KMS-11 (cell line): ENCODE measurements at regions not wholly inside any gene's neighbourhood (a gene's known extent, or its start where the extent isn't known, plus 50 kb on each side); places are given as distances from the start of the nearest gene placed in this dataset.

Source experiments
- H2AFZ ChIP-seq: fragments of 200-600 bp; sonication (generic); 2 replicates; pipeline ENCODE4 v1.6.1; 2016; ENCODE audit warnings: antibody characterized with exemption, mixed run types, low read depth
- H3K27ac ChIP-seq: fragments of 200-600 bp; sonication (generic); 2 replicates; pipeline ENCODE4 v1.6.1; 2016; ENCODE audit warnings: mild to moderate bottlenecking, mixed run types
- H3K27me3 ChIP-seq: fragments of 200-600 bp; sonication (generic); 2 replicates; pipeline ENCODE4 v1.6.1; 2017; ENCODE audit warnings: mild to moderate bottlenecking, low read depth, mixed run types, moderate library complexity; ENCODE audit not compliant: insufficient read depth
- H3K36me3 ChIP-seq: fragments of 200-600 bp; sonication (generic); 2 replicates; pipeline ENCODE4 v1.6.1; 2017; ENCODE audit warnings: mild to moderate bottlenecking, mixed run types; ENCODE audit not compliant: insufficient read depth
- H3K4me1 ChIP-seq: fragments of 200-600 bp; sonication (generic); 2 replicates; pipeline ENCODE4 v1.6.1; 2016; ENCODE audit warnings: mild to moderate bottlenecking, low read depth, mixed run types; ENCODE audit not compliant: poor library complexity, severe bottlenecking
- H3K4me2 ChIP-seq: fragments of 200-600 bp; sonication (generic); 2 replicates; pipeline ENCODE4 v1.7.0; 2016; ENCODE audit warnings: mild to moderate bottlenecking, mixed run types
- H3K4me3 ChIP-seq: fragments of 200-600 bp; sonication (generic); IDR thresholded peaks from 2 replicates; pipeline ENCODE4 v1.6.1; 2017; ENCODE audit warnings: low read depth, low read length, mixed read lengths; ENCODE audit not compliant: insufficient read depth
- H3K79me2 ChIP-seq: fragments of 200-600 bp; sonication (generic); 2 replicates; pipeline ENCODE4 v1.6.1; 2016; ENCODE audit warnings: low read depth, mixed run types; ENCODE audit not compliant: insufficient read depth
- H3K9ac ChIP-seq: fragments of 200-600 bp; sonication (generic); 2 replicates; pipeline ENCODE4 v1.6.1; 2016; ENCODE audit warnings: mild to moderate bottlenecking, mixed run types
- H4K20me1 ChIP-seq: fragments of 200-600 bp; sonication (generic); 2 replicates; pipeline ENCODE4 v1.6.1; 2016; ENCODE audit warnings: mild to moderate bottlenecking, mixed run types; ENCODE audit not compliant: insufficient read depth
- CTCF ChIP-seq: fragments of 200-600 bp; sonication (generic); conservative IDR thresholded peaks from 2 replicates; pipeline ENCODE4 v1.6.1; 2017; ENCODE audit warnings: low read depth, mild to moderate bottlenecking, antibody characterized with exemption, low read length, moderate library complexity, mixed read lengths

GRCh38 chr16:79320956-79321355 lies 279.6 kb downstream of the MAF start:
- Histone ChIP-seq H3K9ac (no peak overlapping the region), H3K4me1 (no peaks in the 10 kb centered on the region), H2AFZ (no peak overlapping the region), H3K4me2 (no peak overlapping the region), H4K20me1 (no peaks in the 10 kb centered on the region), H3K27ac (no peak overlapping the region), H3K36me3 (no peaks in the 10 kb centered on the region), H3K79me2 (no peaks in the 10 kb centered on the region), H3K4me3 (no peak overlapping the region), H3K27me3 (no peaks in the 10 kb centered on the region)
- TF ChIP-seq CTCF = no peak

GRCh38 chr16:79318143-79318899 lies 282.2 kb downstream of the MAF start:
- Histone ChIP-seq H3K4me2 (no peak overlapping the region), H4K20me1 (no peaks in the 10 kb centered on the region), H3K27me3 (no peaks in the 10 kb centered on the region), H3K4me1 (no peaks in the 10 kb centered on the region), H3K4me3 (no peak overlapping the region), H3K79me2 (no peaks in the 10 kb centered on the region), H3K36me3 (no peaks in the 10 kb centered on the region), H3K9ac (no peak overlapping the region), H3K27ac (no peak overlapping the region), H2AFZ (no peak overlapping the region)
- TF ChIP-seq CTCF = no peak

GRCh38 chr16:79317521-79317920 lies 283.0 kb downstream of the MAF start:
- Histone ChIP-seq H3K36me3 (no peaks in the 10 kb centered on the region), H3K4me1 (no peaks in the 10 kb centered on the region), H2AFZ (no peak overlapping the region), H4K20me1 (no peaks in the 10 kb centered on the region), H3K4me3 (no peak overlapping the region), H3K79me2 (no peaks in the 10 kb centered on the region), H3K27ac (no peak overlapping the region), H3K9ac (no peak overlapping the region), H3K27me3 (no peaks in the 10 kb centered on the region), H3K4me2 (no peak overlapping the region)
- no peak for TF ChIP-seq CTCF

GRCh38 chr16:79317026-79317425 lies 283.5 kb downstream of the MAF start:
- H3K27me3 ChIP-seq = no peaks in the 10 kb centered on the region
- no peak overlapping the region for H3K27ac ChIP-seq
- no peaks in the 10 kb centered on the region for H4K20me1 ChIP-seq
- H3K9ac ChIP-seq = no peak overlapping the region
- no peak for TF ChIP-seq CTCF
- H3K4me3 ChIP-seq = no peak overlapping the region
- no peaks in the 10 kb centered on the region for H3K36me3 ChIP-seq
- H3K79me2 ChIP-seq = no peaks in the 10 kb centered on the region
- no peak overlapping the region for H2AFZ ChIP-seq
- H3K4me1 ChIP-seq = no peaks in the 10 kb centered on the region
- no peak overlapping the region for H3K4me2 ChIP-seq
